Vagina (tissue), 2 donors: ENCODE measurements at regions not wholly inside any gene's neighbourhood (a gene's known extent, or its start where the extent isn't known, plus 50 kb on each side); places are given as distances from the start of the nearest gene placed in this dataset.

Source experiments
- DNase-seq, 2 donors: peaks; one replicate each; pipeline ENCODE4 v3.0.0-alpha.2; 2017; ENCODE audit errors: extremely low spot score in 2 of 2
- H3K27ac ChIP-seq: fragments of 200-600 bp; sonication (generic); one replicate; pipeline ENCODE4 v1.5.1; 2019
- H3K27me3 ChIP-seq: fragments of 200-600 bp; sonication (generic); one replicate; pipeline ENCODE4 v1.5.1; 2019
- H3K36me3 ChIP-seq, 2 donors: fragments of 200-600 bp; sonication (generic); one replicate each; pipeline ENCODE4 v1.5.1; 2017 to 2019
- H3K4me1 ChIP-seq: fragments of 200-600 bp; sonication (generic); one replicate; pipeline ENCODE4 v1.5.1; 2019
- H3K4me3 ChIP-seq, 2 donors: fragments of 200-600 bp; sonication (generic); 1 replicate in 1 of 2; 2 replicates in 1 of 2; pipeline ENCODE4 v1.5.1; 2016 to 2019
- H3K9me3 ChIP-seq: fragments of 200-600 bp; sonication (generic); one replicate; pipeline ENCODE4 v1.5.1; 2019
- POLR2A ChIP-seq, 2 donors: fragments of 450-650 bp; IDR thresholded peaks; one replicate each; pipeline ENCODE4 v1.6.1; 2017; ENCODE audit warnings: antibody characterized with exemption in 2 of 2, mild to moderate bottlenecking in 2 of 2, moderate library complexity in 2 of 2
- POLR2AphosphoS5 ChIP-seq, 2 donors: sonication (generic); formaldehyde crosslinking; IDR thresholded peaks; one replicate each; pipeline ENCODE4 v1.9.0; 2017; ENCODE audit warnings: antibody characterized with exemption in 2 of 2, mild to moderate bottlenecking in 2 of 2, low read depth in 1 of 2; ENCODE audit not compliant: insufficient read depth in 1 of 2
- intact Hi-C: fragments of 100-400 bp; cut with DNase I; formaldehyde crosslinking; loops from one replicate; pipeline ENCODE4 v1.15.1; 2023
- TF ChIP-seq, protein P1 (sequence below), 3 experiments: fragments of 450-650 bp in 2 of 3; fragments of 200-600 bp in 1 of 3; sonication (generic) in 1 of 3; IDR thresholded peaks; one replicate each; pipeline ENCODE4 v1.5.1; 2017 to 2019; ENCODE audit warnings: antibody characterized with exemption in 3 of 3, mild to moderate bottlenecking in 2 of 3, moderate library complexity in 2 of 3

DNA sequence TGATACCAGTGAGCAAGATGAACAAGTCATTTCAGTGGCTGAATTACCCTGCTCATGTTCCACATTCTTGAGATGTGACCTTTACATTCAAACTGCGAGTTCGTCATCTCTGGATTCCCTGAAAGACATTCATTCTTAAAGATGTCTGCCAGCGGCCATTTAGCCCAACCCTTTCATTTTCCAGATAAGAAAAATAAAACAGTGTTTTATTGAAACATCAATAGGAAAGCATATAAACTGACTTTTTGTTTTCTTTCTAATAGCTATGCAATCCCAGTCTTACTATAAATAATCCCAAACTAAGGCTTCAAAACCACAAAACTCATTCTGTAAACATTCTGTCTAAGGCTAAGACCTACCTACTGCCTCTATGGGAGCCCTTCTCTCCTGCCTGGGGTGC lies 134.0 kb downstream of the SAMD5 start:
- intact Hi-C loops = no loop called here
- no peaks in the 10 kb centered on the region for H3K27me3 ChIP-seq
- no peaks in the 10 kb centered on the region for H3K4me1 ChIP-seq
- no peak overlapping the region for H3K27ac ChIP-seq
- no peak for DNase-seq
- no peaks in the 10 kb centered on the region for H3K9me3 ChIP-seq
- H3K36me3 ChIP-seq = no peaks in the 10 kb centered on the region
- no peak overlapping the region for H3K4me3 ChIP-seq
- no peak for TF ChIP-seq POLR2AphosphoS5 (IDR thresholded peaks at IDR 0.05; ENCODE audit: insufficient read depth in 1 of 2, low read depth in 1 of 2)
- TF ChIP-seq POLR2A (IDR thresholded peaks at IDR 0.05) = no peak
- TF ChIP-seq, protein P1, sequence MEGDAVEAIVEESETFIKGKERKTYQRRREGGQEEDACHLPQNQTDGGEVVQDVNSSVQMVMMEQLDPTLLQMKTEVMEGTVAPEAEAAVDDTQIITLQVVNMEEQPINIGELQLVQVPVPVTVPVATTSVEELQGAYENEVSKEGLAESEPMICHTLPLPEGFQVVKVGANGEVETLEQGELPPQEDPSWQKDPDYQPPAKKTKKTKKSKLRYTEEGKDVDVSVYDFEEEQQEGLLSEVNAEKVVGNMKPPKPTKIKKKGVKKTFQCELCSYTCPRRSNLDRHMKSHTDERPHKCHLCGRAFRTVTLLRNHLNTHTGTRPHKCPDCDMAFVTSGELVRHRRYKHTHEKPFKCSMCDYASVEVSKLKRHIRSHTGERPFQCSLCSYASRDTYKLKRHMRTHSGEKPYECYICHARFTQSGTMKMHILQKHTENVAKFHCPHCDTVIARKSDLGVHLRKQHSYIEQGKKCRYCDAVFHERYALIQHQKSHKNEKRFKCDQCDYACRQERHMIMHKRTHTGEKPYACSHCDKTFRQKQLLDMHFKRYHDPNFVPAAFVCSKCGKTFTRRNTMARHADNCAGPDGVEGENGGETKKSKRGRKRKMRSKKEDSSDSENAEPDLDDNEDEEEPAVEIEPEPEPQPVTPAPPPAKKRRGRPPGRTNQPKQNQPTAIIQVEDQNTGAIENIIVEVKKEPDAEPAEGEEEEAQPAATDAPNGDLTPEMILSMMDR (IDR thresholded peaks at IDR 0.05) = no peak

DNA sequence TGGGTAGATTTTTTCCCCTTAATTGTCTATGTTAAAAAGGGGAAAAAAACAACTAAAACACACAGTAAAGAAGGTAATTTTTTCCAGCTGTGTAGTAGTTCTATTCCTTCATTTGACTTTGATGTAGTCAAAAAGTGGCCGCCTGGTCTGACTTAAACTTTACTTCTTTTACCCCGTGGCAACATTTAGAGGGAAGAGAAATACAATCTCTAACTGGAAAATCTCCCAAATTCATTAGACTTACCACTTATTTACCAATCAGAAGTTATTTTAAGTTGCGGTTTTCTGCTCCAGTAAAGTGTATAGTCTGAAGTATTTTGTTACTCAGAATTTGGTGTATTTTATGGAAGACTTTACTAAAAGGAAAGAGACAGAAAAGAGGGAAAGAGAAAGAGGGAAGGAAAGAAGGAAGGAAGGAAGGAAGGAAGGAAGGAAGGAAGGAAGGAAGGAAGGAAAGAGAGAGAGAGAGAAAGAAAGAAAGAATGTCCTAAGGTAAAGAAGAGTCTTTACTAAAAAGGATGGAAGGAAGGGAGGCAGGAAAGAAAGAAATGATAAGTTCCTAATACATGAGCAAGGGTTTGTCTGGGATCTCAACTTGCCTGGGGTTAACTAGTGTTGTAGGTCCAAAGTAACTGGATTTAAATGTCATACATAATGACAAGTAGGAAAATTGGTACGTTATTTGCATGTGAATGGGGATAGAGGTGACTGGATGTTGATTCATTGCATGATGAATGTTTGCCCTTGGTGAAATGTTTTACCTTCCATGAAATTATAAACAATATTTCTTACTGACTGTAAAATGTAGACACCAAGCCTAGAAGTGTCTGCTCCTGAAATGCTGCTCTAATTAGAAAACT lies 135.1 kb downstream of the SAMD5 start:
- H3K4me1 ChIP-seq = no peaks in the 10 kb centered on the region
- no peaks in the 10 kb centered on the region for H3K27me3 ChIP-seq
- TF ChIP-seq, protein P1 (IDR thresholded peaks at IDR 0.05) = no peak
- TF ChIP-seq POLR2AphosphoS5 (IDR thresholded peaks at IDR 0.05; ENCODE audit: insufficient read depth in 1 of 2, low read depth in 1 of 2) = no peak
- TF ChIP-seq POLR2A (IDR thresholded peaks at IDR 0.05) = no peak
- no peaks in the 10 kb centered on the region for H3K9me3 ChIP-seq
- no peak for DNase-seq
- H3K4me3 ChIP-seq = no peak overlapping the region
- H3K27ac ChIP-seq = no peak overlapping the region
- H3K36me3 ChIP-seq = no peaks in the 10 kb centered on the region
- intact Hi-C loops = no loop called here

DNA sequence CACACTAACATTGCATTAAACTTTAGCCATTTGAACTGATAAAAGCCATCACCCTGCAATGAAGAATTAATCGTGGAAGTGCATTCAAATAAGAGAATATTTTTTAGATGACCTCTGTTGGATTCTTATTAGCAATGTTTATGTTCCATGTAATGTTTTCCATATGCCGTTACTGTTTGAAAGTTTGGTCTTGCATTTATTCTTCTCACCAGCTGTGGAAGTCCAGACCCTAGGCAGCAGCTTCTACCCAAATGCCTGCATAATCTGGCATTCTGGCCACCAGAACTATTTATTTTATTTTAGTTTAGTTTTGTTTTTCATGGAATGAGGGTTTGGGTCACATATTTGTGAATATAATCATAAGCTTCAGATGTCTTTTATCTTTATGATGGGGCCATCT lies 140.4 kb downstream of the SAMD5 start:
- Histone ChIP-seq H3K27ac (no peak overlapping the region), H3K36me3 (no peaks in the 10 kb centered on the region), H3K4me3 (no peak overlapping the region), H3K27me3 (no peaks in the 10 kb centered on the region), H3K9me3 (no peaks in the 10 kb centered on the region), H3K4me1 (no peaks in the 10 kb centered on the region)
- intact Hi-C loops = no loop called here
- TF ChIP-seq POLR2A (IDR thresholded peaks at IDR 0.05) = no peak
- TF ChIP-seq, protein P1 (IDR thresholded peaks at IDR 0.05) = no peak
- no peak for TF ChIP-seq POLR2AphosphoS5 (IDR thresholded peaks at IDR 0.05; ENCODE audit: insufficient read depth in 1 of 2, low read depth in 1 of 2)
- DNase-seq = no peak

DNA sequence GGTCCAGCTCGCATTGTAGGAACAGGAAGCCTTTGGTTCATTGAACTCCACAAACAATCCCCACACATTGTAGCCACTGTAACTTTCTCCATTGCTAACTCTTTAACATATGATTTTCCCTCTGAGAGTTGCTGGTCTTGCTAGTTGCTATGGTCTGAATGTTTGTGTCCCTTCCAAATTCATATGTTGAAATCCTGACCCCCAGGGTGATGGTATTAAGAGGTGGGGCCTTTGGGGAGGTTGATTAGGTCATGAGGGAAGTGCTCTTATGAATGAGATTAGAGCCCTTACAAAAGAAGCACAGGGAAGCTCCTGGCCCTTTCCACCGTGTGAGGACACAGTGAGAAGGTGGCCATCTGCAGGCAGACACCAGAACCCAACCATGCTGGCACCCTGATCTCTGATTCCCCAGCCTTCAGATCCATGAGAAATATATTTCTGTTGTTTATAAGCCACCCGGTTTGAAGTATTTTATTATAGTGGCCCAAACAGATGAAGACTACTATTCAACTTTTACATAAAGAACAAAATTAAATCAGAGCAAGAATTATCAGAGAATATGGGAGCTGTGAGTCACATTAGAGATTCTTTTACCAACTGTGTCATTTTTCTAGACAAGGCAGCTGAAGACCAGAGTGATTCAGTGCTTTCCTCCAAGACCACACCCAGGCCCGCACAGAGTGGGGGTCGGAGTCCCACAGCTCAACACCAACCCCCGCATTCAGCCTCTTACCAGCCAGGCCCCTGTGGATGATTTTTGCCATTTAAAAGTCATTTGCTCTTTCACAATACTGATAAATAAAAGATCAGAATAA lies 143.0 kb downstream of the SAMD5 start:
- Histone ChIP-seq H3K36me3 (no peaks in the 10 kb centered on the region), H3K4me3 (no peak overlapping the region), H3K9me3 (no peaks in the 10 kb centered on the region), H3K27ac (no peak overlapping the region), H3K4me1 (no peaks in the 10 kb centered on the region), H3K27me3 (no peaks in the 10 kb centered on the region)
- intact Hi-C loops = no loop called here
- TF ChIP-seq POLR2AphosphoS5 (IDR thresholded peaks at IDR 0.05; ENCODE audit: insufficient read depth in 1 of 2, low read depth in 1 of 2) = no peak
- TF ChIP-seq, protein P1 (IDR thresholded peaks at IDR 0.05) = no peak
- TF ChIP-seq POLR2A (IDR thresholded peaks at IDR 0.05) = no peak
- no peak for DNase-seq
